Tibial nerve (tissue), 3 donors: ENCODE measurements at regions not wholly inside any gene's neighbourhood (a gene's known extent, or its start where the extent isn't known, plus 50 kb on each side); places are given as distances from the start of the nearest gene placed in this dataset.

Source experiments
- CTCF ChIP-seq, 5 experiments: fragments of 200-600 bp in 3 of 5; fragments of 450-650 bp in 2 of 5; sonication (generic) in 3 of 5; IDR thresholded peaks; one replicate each; pipeline ENCODE4 v1.5.1; 2016 to 2019; ENCODE audit warnings: antibody characterized with exemption in 5 of 5, mild to moderate bottlenecking in 3 of 5, moderate library complexity in 2 of 5
- POLR2A ChIP-seq, 2 donors: fragments of 450-650 bp; IDR thresholded peaks; one replicate each; pipeline ENCODE4 v1.6.1; 2017; ENCODE audit warnings: antibody characterized with exemption in 2 of 2, mild to moderate bottlenecking in 2 of 2, moderate library complexity in 2 of 2

GRCh38 chr1:87226341-87226760 lies 102.3 kb upstream of the LMO4 start:
- TF ChIP-seq CTCF (IDR thresholded peaks at IDR 0.05) = no peak
- no peak for TF ChIP-seq POLR2A (IDR thresholded peaks at IDR 0.05)
